Endothelial cell of hepatic sinusoid (primary cell): ENCODE measurements at regions not wholly inside any gene's neighbourhood (a gene's known extent, or its start where the extent isn't known, plus 50 kb on each side); places are given as distances from the start of the nearest gene placed in this dataset.

ENCODE experiments used
- in situ Hi-C: cut with HindIII; loops from 2 replicates; pipeline ENCODE4 v1.10.0; 2017; ENCODE audit warnings: low sequenced_read_pairs

DNA sequence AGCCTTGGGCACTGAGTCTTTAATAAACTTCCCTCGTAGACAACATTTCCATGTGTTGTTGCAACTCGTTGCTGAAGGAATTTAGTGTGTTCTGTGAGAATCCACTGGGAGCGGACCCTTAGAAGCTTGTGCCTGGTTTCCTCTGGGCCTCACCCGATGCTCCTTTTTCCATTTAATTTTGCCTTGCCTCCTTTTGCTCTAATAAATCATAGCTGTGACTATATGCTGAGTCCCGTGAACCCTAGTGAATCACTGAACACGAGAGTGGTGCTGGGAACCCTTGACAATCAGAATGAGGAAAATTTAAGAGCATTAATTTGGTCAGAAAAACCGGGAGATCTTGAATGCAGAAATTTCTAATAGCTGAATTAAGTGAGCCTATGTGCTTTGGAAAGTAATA is 291.1 kb upstream of the ZNF608 start:
- in situ Hi-C loops, result no loop called here

DNA sequence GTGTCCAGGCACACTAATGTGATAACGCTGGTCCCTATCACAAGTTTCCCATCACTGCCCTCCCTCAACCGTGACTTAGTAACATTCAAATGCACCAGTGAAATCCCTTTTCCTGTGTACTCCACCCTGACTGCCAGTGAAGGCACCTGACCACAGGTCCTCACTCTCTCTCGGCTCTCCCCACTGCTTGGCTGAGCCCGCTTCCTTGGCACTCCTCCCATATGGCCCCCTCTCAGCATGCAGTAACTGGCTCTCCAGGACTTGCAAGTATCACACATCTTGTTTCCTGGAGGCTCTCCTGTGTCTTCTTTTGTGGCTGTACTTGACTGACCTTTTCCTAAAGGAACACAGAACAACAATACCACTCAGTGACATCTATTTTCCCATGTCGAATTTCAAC is 292.0 kb upstream of the ZNF608 start:
- in situ Hi-C loops, result no loop called here

DNA sequence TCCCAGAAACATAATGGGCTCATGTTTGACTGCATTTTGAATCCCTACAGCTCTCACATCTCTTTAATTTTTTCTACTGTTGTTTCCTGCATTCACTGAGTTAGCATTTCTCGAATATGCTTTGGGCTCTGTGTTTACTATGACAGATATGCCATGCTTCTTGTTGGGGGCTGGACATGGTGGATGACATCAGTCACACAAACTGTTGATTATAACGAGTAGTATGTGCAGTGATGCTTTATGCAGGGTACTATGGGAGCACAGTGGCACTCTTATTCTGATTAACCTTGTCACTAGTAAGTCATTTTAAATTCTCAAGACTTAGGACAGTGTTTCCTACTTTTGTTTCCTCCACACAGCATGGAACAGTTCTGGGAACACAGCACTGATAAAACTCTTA is 295.4 kb upstream of the ZNF608 start:
- in situ Hi-C loops, result no loop called here

DNA sequence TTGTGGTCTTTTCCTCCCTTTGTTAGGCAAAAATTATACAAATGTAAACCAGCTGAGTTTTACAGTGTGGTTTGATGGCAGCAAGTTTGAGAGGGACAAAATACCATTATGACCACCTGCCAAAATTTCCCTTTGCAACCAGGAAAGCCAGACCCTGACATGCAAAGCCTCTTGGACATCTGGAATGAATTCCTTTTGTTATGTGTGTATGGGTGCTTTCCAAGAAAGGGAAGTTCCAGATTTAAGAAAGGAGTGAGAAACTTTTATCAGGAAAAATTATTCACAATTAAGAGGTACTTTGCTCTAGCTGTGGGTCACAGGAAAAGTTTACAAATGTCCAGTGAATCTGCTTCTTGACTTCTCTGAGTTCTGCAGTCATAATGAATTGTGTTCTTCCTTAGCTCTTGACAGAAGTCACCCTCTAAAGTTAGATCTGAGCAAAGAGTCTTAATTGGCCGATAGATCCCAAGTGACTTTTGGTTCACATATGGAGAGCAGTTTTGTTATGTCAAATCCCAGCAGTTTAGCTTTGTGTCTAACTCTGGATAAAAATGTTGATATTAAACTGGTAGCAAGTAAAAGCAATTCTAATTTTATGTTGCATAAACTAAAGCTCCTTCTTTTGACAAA is 295.9 kb upstream of the ZNF608 start:
- in situ Hi-C loops, result no loop called here

DNA sequence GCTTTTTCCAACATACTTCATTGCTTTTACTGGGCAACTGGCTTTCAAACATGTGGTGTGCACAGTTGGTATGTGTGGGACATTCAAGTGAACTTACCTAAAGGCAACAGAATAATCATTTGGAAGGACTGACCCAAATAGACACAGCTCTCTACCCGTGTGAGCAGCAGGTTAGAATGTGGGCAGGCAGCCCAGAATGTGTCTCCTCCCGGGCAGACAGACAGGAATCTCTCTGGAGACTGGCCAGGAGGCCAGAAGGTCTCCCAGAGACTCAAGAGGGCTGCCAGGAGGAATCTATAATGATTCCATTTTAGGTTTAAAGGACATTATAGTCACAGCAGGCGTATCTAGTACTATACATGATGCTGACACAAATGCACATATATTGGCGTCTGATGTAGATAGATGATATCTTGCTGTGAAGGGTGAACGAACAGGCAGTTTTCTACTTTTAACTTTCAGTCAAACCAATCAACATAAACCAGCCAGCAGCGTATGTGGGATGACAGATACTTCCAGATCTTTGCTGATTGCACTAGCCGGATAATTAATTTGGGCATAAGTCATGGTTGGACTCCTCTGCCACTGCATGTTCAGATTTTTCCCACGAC is 297.4 kb upstream of the ZNF608 start:
- in situ Hi-C loops, result no loop called here

DNA sequence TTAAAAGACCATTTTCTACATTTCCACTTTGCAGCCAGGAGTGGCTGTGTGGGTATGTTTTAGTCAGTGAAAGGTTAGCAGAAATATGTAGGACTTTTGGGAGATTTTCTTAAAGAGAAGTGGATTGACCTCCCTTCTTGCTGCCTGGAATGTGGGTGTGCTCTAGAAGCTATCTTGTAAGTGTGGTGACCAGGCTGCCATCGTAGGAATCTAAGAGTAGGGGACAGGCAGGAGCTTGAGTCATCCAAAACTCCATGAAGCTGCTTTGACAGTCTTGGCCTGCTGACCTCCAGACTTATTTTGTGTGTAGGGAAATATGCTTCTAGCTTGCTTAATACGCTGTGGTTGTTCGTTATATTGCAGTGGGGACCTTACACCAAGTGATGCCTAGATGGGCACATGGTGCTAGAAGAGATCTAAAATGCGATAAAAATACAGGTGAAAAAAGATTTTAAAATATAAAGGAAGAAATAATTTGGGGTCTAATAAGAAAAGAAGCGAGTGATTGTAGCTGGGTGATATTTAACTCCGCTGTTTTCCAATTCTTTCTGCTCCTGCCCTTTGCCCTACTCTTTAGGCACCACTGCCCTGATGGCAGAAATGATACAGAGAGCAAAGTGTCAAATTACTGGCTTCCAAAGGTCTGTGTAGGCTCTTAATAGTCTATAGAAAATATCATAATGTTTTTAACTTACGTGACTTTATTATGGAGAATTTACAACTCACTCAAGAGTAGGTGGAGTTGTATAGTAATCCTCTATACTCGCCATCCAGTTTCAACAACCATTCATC is 298.2 kb upstream of the ZNF608 start:
- in situ Hi-C loops, result no loop called here

DNA sequence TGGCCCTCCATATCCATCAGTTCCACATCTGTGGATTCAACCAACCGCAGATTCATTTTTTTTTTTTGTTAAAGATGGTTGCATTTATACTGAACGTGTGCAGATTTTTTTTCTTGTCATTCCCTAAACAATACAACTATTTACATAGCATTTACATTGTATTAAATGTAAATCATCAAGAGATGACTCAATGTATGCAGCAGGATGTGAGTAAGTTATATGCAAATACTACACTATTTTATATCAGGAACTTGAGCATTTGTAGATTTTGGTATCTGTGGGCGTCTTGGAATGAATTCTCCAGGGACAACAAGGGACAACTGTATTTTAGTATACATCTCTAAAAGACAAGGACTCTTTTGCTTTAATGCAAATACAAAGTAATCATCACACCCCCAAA is 299.2 kb upstream of the ZNF608 start:
- in situ Hi-C loops, result no loop called here

DNA sequence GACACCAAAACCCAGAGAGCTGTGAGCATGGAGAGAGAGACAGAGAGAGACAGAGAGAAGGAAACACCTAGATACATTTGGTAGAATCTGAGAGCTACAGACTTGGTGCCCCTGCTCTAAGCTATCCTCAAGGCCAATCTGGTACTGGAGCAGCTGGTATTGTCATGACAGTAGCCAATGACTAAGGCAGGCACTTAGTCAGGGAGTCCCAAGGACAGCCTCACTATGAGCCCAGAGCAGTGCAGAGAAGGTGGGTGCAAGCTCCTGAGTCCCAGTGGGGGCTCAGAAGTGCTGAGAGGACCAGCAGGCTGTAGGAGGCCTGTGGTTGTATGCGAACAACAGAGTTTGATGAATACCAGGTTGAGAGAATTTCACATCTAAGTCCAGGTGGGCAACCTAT is 300.4 kb upstream of the ZNF608 start:
- in situ Hi-C loops, result no loop called here

DNA sequence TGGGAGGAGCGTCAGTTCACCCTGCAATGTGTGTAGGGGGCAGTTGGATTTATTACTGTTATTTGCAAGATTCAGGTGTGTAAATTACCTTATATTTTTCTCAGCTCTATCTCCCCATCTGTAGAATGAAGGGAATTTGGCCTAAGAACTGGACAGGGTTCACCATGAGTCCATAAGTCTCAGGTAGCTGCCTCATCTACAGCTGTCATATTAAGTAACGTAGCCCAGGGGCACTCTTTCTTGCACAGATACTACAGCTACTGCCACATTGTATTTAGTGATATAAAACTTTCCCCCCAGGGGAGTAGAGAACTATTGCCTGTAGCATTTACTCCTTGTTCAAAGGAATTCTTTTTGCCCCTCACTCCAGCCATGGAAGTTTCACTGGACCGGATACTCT is 301.4 kb upstream of the ZNF608 start:
- in situ Hi-C loops, result no loop called here

DNA sequence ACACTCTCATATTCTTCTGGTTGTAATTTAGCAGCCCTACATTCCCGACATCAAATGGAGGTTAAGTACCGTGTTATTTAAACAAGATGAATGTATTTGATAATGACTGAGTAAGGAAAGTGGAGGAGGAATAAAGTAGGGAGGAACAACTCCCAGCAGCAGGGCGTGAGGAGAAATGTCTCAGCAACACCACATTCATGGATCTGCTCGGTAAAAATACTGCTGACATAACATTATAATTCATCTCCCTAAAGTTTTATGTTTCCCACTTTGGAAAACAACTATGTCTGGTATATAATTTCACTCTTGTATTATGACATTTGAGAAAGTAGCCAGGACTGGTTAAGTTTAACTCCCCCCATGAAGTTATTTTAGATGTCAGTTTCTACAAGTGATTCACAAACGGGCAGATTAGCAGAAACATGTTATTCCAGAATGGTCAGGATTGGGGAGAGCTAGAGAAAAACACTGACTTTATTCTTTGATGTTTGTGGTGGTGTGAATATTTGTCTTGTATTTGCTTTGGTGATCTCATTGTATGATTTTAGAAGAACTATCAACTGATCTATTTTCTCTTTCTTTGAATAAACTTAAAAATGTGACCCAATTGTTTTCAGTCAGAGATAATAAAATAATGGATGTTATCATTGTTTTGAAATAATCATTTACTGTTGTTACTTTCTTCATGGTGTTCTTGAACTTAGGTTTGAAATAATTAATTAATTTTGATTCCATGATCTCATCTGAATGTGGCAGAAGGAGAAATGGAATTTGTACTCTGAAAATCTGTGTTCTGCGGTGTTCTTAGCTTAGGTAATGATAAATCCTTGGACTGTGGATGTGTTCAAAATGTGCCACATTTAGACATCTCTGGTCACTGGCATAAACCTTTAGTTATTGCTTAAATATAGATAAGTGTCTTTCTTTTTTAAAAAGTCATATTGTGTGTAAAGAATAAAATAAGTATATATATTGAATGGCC is 303.6 kb upstream of the ZNF608 start:
- in situ Hi-C loops, result no loop called here

DNA sequence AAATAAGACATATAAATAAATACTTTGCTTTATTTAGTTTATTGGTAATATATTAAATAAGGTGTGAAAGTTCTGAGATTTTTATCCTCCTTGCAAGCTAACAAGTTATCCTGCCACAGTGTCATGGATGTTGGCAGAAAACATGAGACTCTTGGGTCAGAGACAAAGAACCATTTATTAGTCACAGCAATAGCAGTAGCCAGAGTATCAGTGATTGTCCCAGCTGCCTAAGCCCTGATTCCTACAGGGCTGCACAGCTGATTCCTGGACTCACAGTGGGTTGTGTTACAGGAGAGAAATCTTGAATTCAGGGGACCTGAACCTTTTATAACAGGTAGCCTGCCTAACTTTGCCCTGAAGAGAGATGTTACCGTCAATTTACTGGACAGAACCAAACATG is 304.5 kb upstream of the ZNF608 start:
- in situ Hi-C loops, result no loop called here

DNA sequence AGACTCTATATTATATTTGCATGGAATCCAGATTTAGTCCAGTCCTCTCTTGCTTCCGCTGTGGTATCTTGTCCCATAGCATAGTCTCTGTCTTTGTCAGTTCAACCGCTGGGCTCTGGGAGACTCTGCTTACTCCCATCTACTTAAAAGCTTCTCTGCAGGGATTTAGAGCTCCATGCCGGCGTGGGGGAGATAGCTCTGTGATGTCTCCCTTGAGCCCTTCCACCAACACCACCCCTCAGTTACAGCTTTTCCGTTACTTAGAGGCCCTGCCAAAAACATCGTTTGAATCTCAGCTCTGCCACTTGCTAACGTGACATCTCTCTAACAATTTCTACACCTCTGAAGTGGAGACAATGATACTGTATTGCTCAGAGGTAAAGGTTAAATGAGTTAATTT is 306.1 kb upstream of the ZNF608 start:
- in situ Hi-C loops, result no loop called here

GRCh38 chr5:125053179-125053578 is 306.7 kb upstream of the ZNF608 start:
- in situ Hi-C loops, result no loop called here

DNA sequence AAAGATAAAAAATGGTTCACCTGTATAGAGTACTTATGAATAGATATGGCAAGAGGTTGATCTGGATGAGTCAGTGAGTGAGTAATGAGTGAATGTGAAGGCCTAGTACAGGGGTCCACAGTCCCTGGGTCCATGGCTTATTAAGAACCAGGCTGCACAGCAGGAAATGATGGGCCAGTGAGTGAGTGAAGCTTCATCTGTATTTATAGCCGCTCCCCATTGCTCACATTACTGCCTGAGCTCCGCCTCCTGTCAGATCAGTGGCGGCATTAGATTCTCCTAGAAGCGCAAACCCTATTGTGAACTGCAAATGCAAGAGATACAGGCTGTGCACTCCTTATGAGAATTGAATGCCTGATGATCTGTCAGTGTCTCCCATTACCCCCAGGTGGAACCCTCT is 307.7 kb upstream of the ZNF608 start:
- in situ Hi-C loops, result no loop called here

- in situ Hi-C loops, result no loop called here
These were observed 310.4 kb upstream of the ZNF608 start for GRCh38 chr5:125056671-125057485.

DNA sequence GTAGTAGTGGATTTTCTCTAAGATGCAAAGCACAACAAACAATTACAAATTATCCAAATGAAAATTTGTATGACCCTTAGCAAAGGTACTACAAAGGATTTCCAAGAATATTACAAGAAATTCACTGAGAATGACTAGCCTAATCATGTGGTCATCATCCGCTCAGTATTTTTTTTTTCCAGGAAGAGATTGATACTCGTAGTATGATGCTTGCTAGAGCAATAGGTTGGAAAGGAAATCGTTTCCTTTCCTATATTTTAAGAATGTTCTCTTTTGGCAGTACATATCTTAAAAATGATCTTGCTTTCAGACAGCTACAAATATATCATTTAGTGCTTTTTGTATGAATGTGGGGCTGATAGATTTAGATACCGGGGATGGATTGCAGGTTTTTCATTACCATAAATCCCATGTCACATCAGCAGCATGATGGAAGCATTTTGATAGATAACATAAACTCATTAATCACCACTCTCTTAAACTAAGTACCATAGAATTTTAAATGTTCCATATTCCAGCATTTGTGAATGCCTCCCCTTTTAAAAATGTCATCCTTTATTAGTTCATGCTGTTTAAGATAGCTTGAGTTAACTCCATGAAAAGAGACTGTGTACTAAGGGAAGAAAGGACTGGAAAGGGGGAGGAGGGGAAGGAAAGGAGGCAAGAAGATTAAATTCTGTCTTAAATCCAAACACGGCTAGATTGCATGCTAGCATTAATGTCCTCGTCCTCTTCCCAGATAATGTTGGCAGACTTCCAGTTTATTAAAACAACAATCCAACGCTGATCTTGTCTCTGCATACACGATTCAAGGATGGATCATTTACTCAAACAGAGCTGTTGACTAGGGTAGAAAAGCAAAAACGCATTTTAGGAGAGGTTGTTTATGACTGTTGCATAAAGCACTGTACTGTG is 311.7 kb upstream of the ZNF608 start:
- in situ Hi-C loops, result no loop called here

DNA sequence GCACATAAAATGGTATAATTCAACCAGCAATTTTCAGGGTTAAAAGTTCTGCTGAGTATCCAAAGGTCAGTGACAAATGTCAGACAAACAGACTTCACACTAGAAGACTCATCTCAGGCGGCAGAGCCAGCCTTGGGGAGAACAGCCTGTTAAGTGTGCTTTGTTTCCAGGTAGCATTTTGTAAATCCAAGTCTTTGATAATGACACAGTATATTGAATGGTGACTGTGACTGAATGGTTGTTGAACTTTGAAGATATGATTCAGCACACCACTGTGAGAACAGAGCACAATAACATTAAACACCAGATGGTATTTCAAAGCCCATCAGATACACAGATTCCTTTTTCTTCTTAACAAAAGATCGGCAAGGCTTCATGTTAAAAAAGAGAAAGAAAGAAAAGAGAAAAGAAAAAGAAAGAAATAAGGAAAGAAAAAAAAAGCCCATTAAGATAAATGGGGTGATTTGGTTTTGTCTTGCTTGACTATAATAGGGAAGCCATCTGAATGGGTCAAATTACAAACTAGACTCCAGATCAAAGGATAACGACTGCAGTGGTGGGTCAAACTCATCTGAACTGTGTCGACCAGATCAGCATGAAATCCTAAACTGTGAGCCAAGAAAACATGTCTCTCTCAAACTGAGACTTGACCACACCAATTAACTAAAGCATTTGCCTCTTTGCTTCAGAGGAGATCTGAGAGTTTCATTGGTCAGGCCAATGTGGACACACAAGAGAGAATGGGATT is 313.0 kb upstream of the ZNF608 start:
- in situ Hi-C loops, result no loop called here

DNA sequence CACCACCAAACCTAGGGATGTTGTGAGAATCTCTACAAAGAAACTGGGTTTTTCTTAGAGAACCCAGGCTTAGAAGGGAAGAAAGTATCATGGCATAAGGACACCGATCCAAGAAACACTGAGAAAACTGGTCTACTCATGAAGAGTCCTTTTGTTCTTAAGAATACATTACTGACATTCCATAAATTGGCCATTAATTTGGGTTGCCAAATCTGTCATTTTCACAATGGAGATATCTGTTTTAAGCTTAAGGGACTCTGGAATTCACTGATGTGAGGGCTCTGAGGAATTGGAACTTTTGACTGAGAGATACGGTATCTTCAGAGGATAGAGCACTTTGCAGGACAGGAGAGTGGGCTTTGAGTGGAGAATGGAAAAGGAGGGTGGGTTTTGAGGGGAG is 315.3 kb upstream of the ZNF608 start:
- in situ Hi-C loops, result no loop called here
